H1 (cell line): ENCODE measurements at regions not wholly inside any gene's neighbourhood (a gene's known extent, or its start where the extent isn't known, plus 50 kb on each side); places are given as distances from the start of the nearest gene placed in this dataset.

Source experiments
- CTCF ChIA-PET: fragments of 300-600 bp; sonication (Branson Sonifier 250); formaldehyde crosslinking; loops from one replicate; lab custom pipeline; 2021; ENCODE audit not compliant: partially characterized antibody; lab: Charles Lee
- POLR2A ChIA-PET: fragments of 300-600 bp; sonication (Branson Sonifier 250); formaldehyde crosslinking; loops from one replicate; lab custom pipeline; 2021; ENCODE audit warnings: inconsistent platforms; ENCODE audit not compliant: partially characterized antibody; lab: Charles Lee
- DNase-seq, 2 experiments: peaks; one replicate each; pipeline versions ENCODE4 v3.0.0 to v3.0.0-alpha.2; 2010 to 2022; ENCODE audit warnings: low spot score in 2 of 2, low read depth in 1 of 2, mixed read lengths in 1 of 2
- FAIRE-seq: peaks from 2 replicates; lab custom pipeline; 2011; peaks lifted over from hg19 to GRCh38; lab: Jason Lieb, UNC
- H2AFZ ChIP-seq: 2 replicates; pipeline ENCODE4 v1.8.1; 2012; ENCODE audit warnings: low read length, inconsistent platforms
- H2AK5ac ChIP-seq: 2 replicates; pipeline ENCODE4 v1.6.1; 2013; ENCODE audit warnings: low read depth, low read length
- H2BK120ac ChIP-seq: replicated peaks from 2 replicates; pipeline ENCODE3; 2013; ENCODE audit warnings: low read depth, low read length, inconsistent platforms
- H2BK12ac ChIP-seq: 2 replicates; pipeline ENCODE4 v1.6.1; 2013; ENCODE audit warnings: low read depth, low read length
- H2BK15ac ChIP-seq: 2 replicates; pipeline ENCODE4 v1.6.1; 2013; ENCODE audit warnings: low read length
- H2BK20ac ChIP-seq: 2 replicates; pipeline ENCODE4 v1.6.1; 2013; ENCODE audit warnings: low read length
- H2BK5ac ChIP-seq: 2 replicates; pipeline ENCODE4 v1.6.1; 2013; ENCODE audit warnings: low read depth, low read length
- H3K14ac ChIP-seq: 2 replicates; pipeline ENCODE4 v1.6.1; 2013; ENCODE audit warnings: inconsistent platforms; ENCODE audit not compliant: insufficient read length
- H3K18ac ChIP-seq: 2 replicates; pipeline ENCODE4 v1.6.1; 2013; ENCODE audit warnings: low read length; ENCODE audit errors: extremely low read depth
- H3K23ac ChIP-seq: 2 replicates; pipeline ENCODE4 v1.6.1; 2013; ENCODE audit warnings: inconsistent platforms; ENCODE audit not compliant: insufficient read length
- H3K23me2 ChIP-seq: 2 replicates; pipeline ENCODE4 v1.6.1; 2013; ENCODE audit warnings: low read depth, low read length
- H3K27ac ChIP-seq: 2 replicates; pipeline ENCODE4 v1.6.1; 2011; ENCODE audit warnings: low read depth, low read length, inconsistent platforms
- H3K27me3 ChIP-seq, 4 experiments: replicated peaks in 1 of 4; 1 replicate in 1 of 4; 2 replicates in 3 of 4; pipeline versions ENCODE4 v1.6.1 to v1.8.1; 2011 to 2013; ENCODE audit warnings: low read length in 3 of 4, mild to moderate bottlenecking in 3 of 4, inconsistent platforms in 2 of 4, mixed read lengths in 2 of 4, moderate library complexity in 1 of 4; ENCODE audit not compliant: control insufficient read depth in 3 of 4, insufficient read depth in 3 of 4; ENCODE audit errors: extremely low read depth in 1 of 4
- H3K36me3 ChIP-seq, 4 experiments: 2 replicates each; pipeline versions ENCODE4 v1.6.1 to v1.8.1; 2011 to 2013; ENCODE audit warnings: mild to moderate bottlenecking in 4 of 4, low read length in 3 of 4, moderate library complexity in 2 of 4, control low read depth in 1 of 4, inconsistent platforms in 1 of 4; ENCODE audit not compliant: insufficient read depth in 4 of 4, control insufficient read depth in 2 of 4
- H3K4ac ChIP-seq: replicated peaks from 2 replicates; pipeline ENCODE3; 2013; ENCODE audit warnings: low read length, low read depth, mixed read lengths, inconsistent platforms; ENCODE audit not compliant: insufficient read length
- H3K4me1 ChIP-seq, 4 experiments: replicated peaks in 1 of 4; 1 replicate in 1 of 4; 2 replicates in 3 of 4; pipeline versions ENCODE4 v1.6.1 to v1.8.1; 2011 to 2013; ENCODE audit warnings: low read length in 3 of 4, inconsistent platforms in 2 of 4, mixed read lengths in 1 of 4; ENCODE audit not compliant: insufficient read depth in 4 of 4, control insufficient read depth in 3 of 4
- H3K4me2 ChIP-seq, 2 experiments: 2 replicates each; pipeline versions ENCODE4 v1.6.1 to v1.8.1; 2011 to 2013; ENCODE audit warnings: low read depth in 2 of 2, low read length in 2 of 2, control low read depth in 1 of 2, inconsistent platforms in 1 of 2, mild to moderate bottlenecking in 1 of 2; ENCODE audit not compliant: insufficient read depth in 1 of 2
- H3K4me3 ChIP-seq, 4 experiments: fragments of 200-600, 300-600 bp in 1 of 4; sonication (generic), shearing (Covaris generic), sonication (Bioruptor Twin) in 1 of 4; 2 replicates each; pipeline versions ENCODE4 v1.5.1 to v1.8.1; 2011 to 2016; ENCODE audit warnings: low read length in 4 of 4, low read depth in 3 of 4, control low read depth in 2 of 4, inconsistent platforms in 2 of 4, mild to moderate bottlenecking in 2 of 4, mixed read lengths in 1 of 4, moderate library complexity in 1 of 4; ENCODE audit not compliant: insufficient read depth in 2 of 4; ENCODE audit errors: extremely low read depth in 1 of 4
- H3K56ac ChIP-seq: replicated peaks from 2 replicates; pipeline ENCODE3; 2013; ENCODE audit warnings: low read depth, mild to moderate bottlenecking, mixed read lengths, low read length, inconsistent platforms; ENCODE audit not compliant: insufficient read length
- H3K79me1 ChIP-seq: 2 replicates; pipeline ENCODE4 v1.6.1; 2013; ENCODE audit warnings: low read depth, low read length, control low read depth
- H3K79me2 ChIP-seq, 2 experiments: 2 replicates each; pipeline versions ENCODE4 v1.6.1 to v1.8.1; 2012 to 2013; ENCODE audit warnings: low read length in 2 of 2, mild to moderate bottlenecking in 2 of 2, inconsistent platforms in 1 of 2; ENCODE audit not compliant: insufficient read depth in 2 of 2, control insufficient read depth in 1 of 2
- H3K9ac ChIP-seq, 4 experiments: replicated peaks in 1 of 4; 1 replicate in 1 of 4; 2 replicates in 3 of 4; pipeline versions ENCODE4 v1.6.1 to v1.8.1; 2011 to 2013; ENCODE audit warnings: low read depth in 3 of 4, low read length in 3 of 4, control low read depth in 2 of 4, mild to moderate bottlenecking in 2 of 4, moderate library complexity in 2 of 4, inconsistent platforms in 1 of 4; ENCODE audit errors: extremely low read depth in 1 of 4
- H3K9me3 ChIP-seq, 2 experiments: 2 replicates each; pipeline versions ENCODE4 v1.6.1 to v1.8.1; 2012 to 2013; ENCODE audit warnings: mild to moderate bottlenecking in 2 of 2, moderate library complexity in 2 of 2, control low read depth in 1 of 2, inconsistent platforms in 1 of 2, low read depth in 1 of 2, low read length in 1 of 2, mixed read lengths in 1 of 2; ENCODE audit not compliant: insufficient read depth in 2 of 2
- H4K20me1 ChIP-seq, 2 experiments: replicated peaks in 1 of 2; 2 replicates each; pipeline versions ENCODE3 to v1.8.1; 2011 to 2013; ENCODE audit warnings: inconsistent platforms in 2 of 2, low read length in 2 of 2, mild to moderate bottlenecking in 1 of 2; ENCODE audit not compliant: insufficient read depth in 2 of 2, control insufficient read depth in 1 of 2
- H4K5ac ChIP-seq: 2 replicates; pipeline ENCODE4 v1.6.1; 2013; ENCODE audit warnings: low read length, low read depth, mixed read lengths, inconsistent platforms; ENCODE audit not compliant: insufficient read length
- H4K8ac ChIP-seq: 2 replicates; pipeline ENCODE4 v1.8.0; 2013; ENCODE audit warnings: mild to moderate bottlenecking, moderate library complexity, low read length, inconsistent platforms; ENCODE audit not compliant: insufficient read depth; ENCODE audit errors: extremely low read depth
- H4K91ac ChIP-seq: replicated peaks from 2 replicates; pipeline ENCODE3; 2013; ENCODE audit warnings: low read length, mixed read lengths, inconsistent platforms; ENCODE audit not compliant: insufficient read length
- BCL11A ChIP-seq, 2 experiments: IDR thresholded peaks; one replicate each; pipeline ENCODE4 v1.6.1; 2011; ENCODE audit warnings: low read depth in 2 of 2, low read length in 2 of 2, mild to moderate bottlenecking in 2 of 2
- GABPA ChIP-seq: IDR thresholded peaks from 2 replicates; pipeline ENCODE4 v1.6.1; 2011; ENCODE audit warnings: mild to moderate bottlenecking, low read length, moderate library complexity, borderline replicate concordance; ENCODE audit not compliant: insufficient read depth
- KDM1A ChIP-seq: fragments of 200-600, 300-600 bp; sonication (generic); IDR thresholded peaks from 2 replicates; pipeline ENCODE4 v1.7.1; 2016; ENCODE audit warnings: mild to moderate bottlenecking, low read length, borderline replicate concordance
- KDM4A ChIP-seq: IDR thresholded peaks from one replicate; pipeline ENCODE4 v1.7.1; 2012; ENCODE audit warnings: low read depth, mild to moderate bottlenecking, moderate library complexity, low read length, inconsistent platforms; ENCODE audit not compliant: severe bottlenecking
- POU5F1 ChIP-seq: IDR thresholded peaks from 2 replicates; pipeline ENCODE4 v1.6.1; 2011; ENCODE audit warnings: low read depth, mild to moderate bottlenecking, low read length, moderate library complexity
- RBBP5 ChIP-seq: IDR thresholded peaks from 2 replicates; pipeline ENCODE4 v1.7.1; 2012; ENCODE audit warnings: low read depth, mild to moderate bottlenecking, inconsistent platforms, low read length, moderate library complexity, borderline replicate concordance
- RXRA ChIP-seq: IDR thresholded peaks from 2 replicates; pipeline ENCODE4 v1.6.1; 2011; ENCODE audit warnings: low read depth, mild to moderate bottlenecking, low read length, moderate library complexity; ENCODE audit not compliant: insufficient read depth
- WGBS, 2 experiments: shearing (Covaris generic) in 1 of 2; methylation state at CpG; one replicate each; pipeline versions ENCODE4 v1.1.6 to v1.1.7; 2013 to 2015; ENCODE audit warnings: low lambda C conversion rate in 2 of 2, mixed read lengths in 2 of 2, inconsistent platforms in 1 of 2, low coverage in 1 of 2, missing lambda C conversion rate in 1 of 2; ENCODE audit not compliant: insufficient replicate concordance in 2 of 2, insufficient coverage in 1 of 2, insufficient read length in 1 of 2; ENCODE audit errors: extremely low coverage in 1 of 2, missing lambda C conversion rate in 1 of 2; 5-methylcytosine and 5-hydroxymethylcytosine counted together
- TF ChIP-seq, protein P1 (sequence below), 3 experiments: IDR thresholded peaks; 1 replicate in 2 of 3; 2 replicates in 1 of 3; pipeline versions ENCODE4 v1.5.1 to v1.6.1; 2011; ENCODE audit warnings: low read length in 3 of 3, mild to moderate bottlenecking in 3 of 3, inconsistent platforms in 2 of 3, low read depth in 1 of 3, moderate library complexity in 1 of 3; ENCODE audit not compliant: insufficient read depth in 1 of 3; ENCODE audit errors: control extremely low read depth in 1 of 3

DNA sequence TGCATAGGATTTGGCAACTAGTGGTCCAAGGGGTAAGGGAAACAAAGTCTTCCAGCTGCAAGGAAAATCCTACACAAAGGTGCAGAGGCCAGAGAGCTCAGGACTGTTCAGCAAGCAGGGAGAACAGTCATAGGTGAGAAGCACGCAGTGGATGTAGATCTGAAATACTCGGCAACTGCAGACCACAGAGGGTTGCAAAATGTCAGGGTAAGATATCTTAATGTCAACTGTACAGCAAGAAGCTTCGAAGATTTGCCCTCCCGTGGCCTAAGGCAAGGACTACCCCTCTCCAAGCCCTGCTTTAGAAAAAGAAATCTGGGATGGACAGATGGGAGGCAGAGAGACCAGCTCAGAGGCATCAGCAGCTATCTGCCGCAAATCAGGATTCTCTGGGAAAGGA is 153.4 kb upstream of the IRF2BP2 start:
- WGBS, 2 experiments: 91% methylated on average over 5 of the region's 5 CpGs; no CpG with 5 or more reads in 1 of the 2 experiments
- Histone ChIP-seq H3K4me2 (no peak overlapping the region), H2BK12ac (peak overlapping the region; percentile 55; the same call in 1 of the 2 replicates), H3K27me3 (no peaks in the 10 kb centered on the region), H2BK5ac (no peak overlapping the region; the same call in 1 of the 2 replicates)
- DNase-seq: no peak
- no peak for TF ChIP-seq BCL11A (IDR thresholded peaks at IDR 0.05; ENCODE audit: low read depth in 2 of 2, low read length in 2 of 2)
- TF ChIP-seq GABPA: no peak
- no peak for TF ChIP-seq RXRA
- TF ChIP-seq, protein P1, sequence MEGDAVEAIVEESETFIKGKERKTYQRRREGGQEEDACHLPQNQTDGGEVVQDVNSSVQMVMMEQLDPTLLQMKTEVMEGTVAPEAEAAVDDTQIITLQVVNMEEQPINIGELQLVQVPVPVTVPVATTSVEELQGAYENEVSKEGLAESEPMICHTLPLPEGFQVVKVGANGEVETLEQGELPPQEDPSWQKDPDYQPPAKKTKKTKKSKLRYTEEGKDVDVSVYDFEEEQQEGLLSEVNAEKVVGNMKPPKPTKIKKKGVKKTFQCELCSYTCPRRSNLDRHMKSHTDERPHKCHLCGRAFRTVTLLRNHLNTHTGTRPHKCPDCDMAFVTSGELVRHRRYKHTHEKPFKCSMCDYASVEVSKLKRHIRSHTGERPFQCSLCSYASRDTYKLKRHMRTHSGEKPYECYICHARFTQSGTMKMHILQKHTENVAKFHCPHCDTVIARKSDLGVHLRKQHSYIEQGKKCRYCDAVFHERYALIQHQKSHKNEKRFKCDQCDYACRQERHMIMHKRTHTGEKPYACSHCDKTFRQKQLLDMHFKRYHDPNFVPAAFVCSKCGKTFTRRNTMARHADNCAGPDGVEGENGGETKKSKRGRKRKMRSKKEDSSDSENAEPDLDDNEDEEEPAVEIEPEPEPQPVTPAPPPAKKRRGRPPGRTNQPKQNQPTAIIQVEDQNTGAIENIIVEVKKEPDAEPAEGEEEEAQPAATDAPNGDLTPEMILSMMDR (IDR thresholded peaks at IDR 0.05; ENCODE audit: control extremely low read depth in 1 of 3, insufficient read depth in 1 of 3, low read depth in 1 of 3, low read length in 3 of 3): no peak
- TF ChIP-seq KDM4A: no peak
- no peak for TF ChIP-seq KDM1A
- TF ChIP-seq RBBP5: no peak
- TF ChIP-seq POU5F1: no peak
- TF ChIP-seq, all 59 proteins: peak for 0
- H3K4me1 ChIP-seq: peaks cover 0 to 9% (median 4%) of the 10 kb centered on the region in 4 experiments; a peak in 6 of 7 replicates
- H4K5ac ChIP-seq: no peak overlapping the region
- H3K9ac ChIP-seq: no peak overlapping the region
- no peak overlapping the region for H3K4me3 ChIP-seq
- ChIA-PET POLR2A (interaction anchor here (0.6 kb wide), 1 partner anchor 26 kb away, joined by 4 read pairs; no protein-coding TSS in a partner anchor), CTCF (interaction anchor here (0.7 to 1.3 kb wide), 5 partner anchors 9 to 338 kb away, joined by 3 to 6 read pairs (median 4); no protein-coding TSS in a partner anchor)
- no peak overlapping the region for H3K27ac ChIP-seq
- no peak overlapping the region for H2BK120ac ChIP-seq
- no peak overlapping the region for H4K91ac ChIP-seq
- no peaks in the 10 kb centered on the region for H3K9me3 ChIP-seq
- no peak overlapping the region for H3K4ac ChIP-seq
- no peak overlapping the region for H4K8ac ChIP-seq
- no peak overlapping the region for H2AK5ac ChIP-seq
- 0 out of 2 replicates have a peak overlapping the region, but pooled peaks have one; percentile 39 for H2AFZ ChIP-seq
- no peaks in the 10 kb centered on the region; the same call in 1 of the 2 replicates for H3K23me2 ChIP-seq
- no peaks in the 10 kb centered on the region for H3K79me1 ChIP-seq
- peak overlapping the region; percentile 72; the same call in 1 of the 2 replicates for H2BK15ac ChIP-seq
- no peaks in the 10 kb centered on the region for H3K36me3 ChIP-seq
- FAIRE-seq: no peak
- no peaks in the 10 kb centered on the region for H3K79me2 ChIP-seq
- no peaks in the 10 kb centered on the region for H4K20me1 ChIP-seq
- H3K18ac ChIP-seq: no peak overlapping the region
- no peak overlapping the region for H2BK20ac ChIP-seq
- no peak overlapping the region for H3K23ac ChIP-seq
- H3K56ac ChIP-seq: no peak overlapping the region
- no peak overlapping the region for H3K14ac ChIP-seq
